DMS53 (cell line): ENCODE measurements at regions not wholly inside any gene's neighbourhood (a gene's known extent, or its start where the extent isn't known, plus 50 kb on each side); places are given as distances from the start of the nearest gene placed in this dataset.
"Not testable (repeated sequence)": the region's sequence is repeated elsewhere in the genome, so short reads cannot be mapped to it uniquely, and the experiment has no call there.

Source experiments
- DNase-seq: peaks from one replicate; lab custom pipeline; 2025; lab: John Stamatoyannopoulos, UW

- DNase-seq = peak; percentile 57
Observed at GRCh38 chr5:138702166-138703077, 50.8 kb upstream of the CTNNA1 start.

DNA sequence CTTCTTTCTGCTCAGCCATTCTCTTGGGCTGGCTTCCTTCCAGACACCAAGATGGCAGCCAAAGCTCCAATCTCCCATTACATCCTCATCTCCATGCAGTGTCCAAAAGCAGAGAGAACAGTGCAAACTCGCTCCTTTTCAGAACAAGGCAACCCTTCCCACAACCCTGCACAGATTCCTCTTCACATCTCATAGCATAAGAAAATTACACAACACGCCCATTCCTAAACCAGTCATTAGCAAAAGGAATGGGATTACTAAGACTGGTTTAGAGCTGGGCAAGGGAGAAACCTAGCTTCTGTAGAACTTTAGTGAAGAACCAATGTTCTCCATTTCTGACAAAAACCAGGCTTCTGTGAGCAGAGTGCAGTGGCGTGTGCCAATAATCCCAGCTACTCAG lies 51.5 kb upstream of the CTNNA1 start:
- no peak for DNase-seq

DNA sequence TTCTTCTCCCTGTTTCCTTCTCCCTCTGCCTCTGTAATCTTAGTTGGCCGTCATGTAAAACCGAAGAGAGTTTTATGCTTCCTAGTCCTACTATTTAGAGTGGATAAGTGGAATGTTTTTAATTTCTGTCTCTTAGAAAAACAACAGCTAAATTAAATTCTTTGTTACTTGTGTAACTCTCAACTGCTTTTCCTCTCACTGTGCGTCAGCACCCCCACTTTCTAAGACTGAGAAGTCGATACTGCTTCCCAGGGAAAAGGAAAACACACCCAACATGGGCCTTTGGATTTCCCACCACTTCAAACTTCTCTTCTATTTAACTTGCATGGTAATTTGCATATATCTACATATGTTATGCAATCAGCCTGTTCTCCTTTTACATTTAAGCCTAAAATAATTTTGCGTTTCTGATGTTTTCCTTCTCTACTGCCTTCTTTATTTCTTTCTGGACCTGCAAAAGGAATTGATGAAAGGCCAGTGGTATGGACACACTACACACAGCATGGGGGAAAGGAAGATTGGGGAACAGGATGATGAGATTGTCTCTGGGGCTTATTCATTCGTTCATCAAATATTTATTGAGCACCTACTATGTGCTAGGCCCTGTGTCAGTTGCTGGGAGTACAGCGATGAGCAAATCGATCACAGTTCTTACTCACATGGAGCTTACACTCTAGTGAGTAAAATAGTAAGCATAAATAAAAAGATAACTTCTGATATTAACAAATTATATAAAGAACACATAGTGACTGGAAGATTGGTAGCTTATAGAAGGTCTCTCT lies 52.5 kb upstream of the CTNNA1 start:
- no peak for DNase-seq

DNA sequence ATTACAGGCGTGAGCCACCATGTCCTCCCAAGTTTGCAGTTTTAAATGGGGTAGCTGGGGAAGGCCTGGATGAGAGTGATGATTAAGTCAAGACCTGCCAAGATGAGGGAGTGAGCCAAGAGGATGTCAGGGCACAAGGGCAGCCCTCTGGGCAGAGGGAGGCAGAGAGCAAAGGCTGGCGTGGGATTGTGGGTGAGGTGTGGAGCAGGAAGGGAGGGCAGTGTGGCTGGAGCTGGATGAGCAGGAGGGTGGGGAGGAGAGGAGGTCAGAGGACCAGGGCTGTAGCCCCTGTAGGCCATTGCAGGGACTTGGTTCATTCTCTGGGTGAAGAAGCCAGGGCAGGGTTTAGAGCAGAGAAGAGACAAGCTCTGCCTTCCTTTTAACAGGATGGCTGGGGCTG lies 53.7 kb upstream of the CTNNA1 start:
- no peak for DNase-seq

DNA sequence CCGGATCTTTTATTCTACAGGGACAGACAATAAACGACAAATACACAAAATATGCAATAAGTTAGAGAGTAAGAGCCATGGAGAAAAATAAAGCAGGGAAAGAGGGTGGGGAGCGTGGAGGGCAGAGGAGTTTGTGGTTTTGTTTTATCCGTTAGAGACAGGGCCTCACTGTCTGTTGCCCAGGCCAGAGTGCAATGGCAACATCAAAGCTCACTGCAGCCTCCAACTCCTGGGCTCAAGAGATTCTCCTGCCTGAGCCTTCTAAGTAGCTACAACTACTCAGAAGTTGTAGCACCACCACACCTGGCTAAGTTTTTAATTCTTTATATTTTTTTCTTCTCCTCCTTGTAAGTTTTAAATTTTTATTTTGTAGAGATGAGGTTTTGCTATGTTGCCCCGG lies 54.5 kb upstream of the CTNNA1 start:
- no peak for DNase-seq

- DNase-seq = no peak
Observed at GRCh38 chr5:138697720-138698360, 55.4 kb upstream of the CTNNA1 start.

DNA sequence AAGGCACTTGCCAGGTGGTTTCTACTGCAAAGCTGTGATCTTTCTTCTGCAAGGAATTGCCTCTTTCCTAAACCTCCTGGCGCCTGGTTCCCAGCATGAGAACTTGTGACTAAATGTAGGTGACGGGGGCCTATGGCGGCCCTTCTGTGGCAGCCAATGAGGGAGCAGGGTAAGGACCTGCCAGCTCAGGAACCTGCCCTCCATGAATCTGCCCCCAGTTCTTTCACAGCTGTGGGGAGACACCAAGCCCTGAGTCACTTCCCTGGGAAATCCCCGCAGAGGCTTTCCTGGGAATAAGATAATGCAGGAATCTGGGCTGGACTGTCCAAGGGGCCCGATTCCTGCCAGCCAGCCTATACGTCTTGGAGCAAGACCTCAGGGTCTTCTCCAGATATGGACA lies 56.7 kb upstream of the CTNNA1 start:
- no peak for DNase-seq

- DNase-seq = no peak
Observed at GRCh38 chr5:138695781-138696180, 57.4 kb upstream of the CTNNA1 start.

- DNase-seq = no peak
Observed at GRCh38 chr5:138694146-138694545, 59.1 kb upstream of the CTNNA1 start.

- no peak for DNase-seq
Observed at GRCh38 chr5:138692370-138692769, 60.9 kb upstream of the CTNNA1 start.

- DNase-seq = no peak
Observed at GRCh38 chr5:138686668-138687067, 66.6 kb upstream of the CTNNA1 start.

GRCh38 chr5:138685193-138685745 lies 68.0 kb upstream of the CTNNA1 start:
- no peak for DNase-seq

GRCh38 chr5:138682462-138682861 lies 70.8 kb upstream of the CTNNA1 start:
- not testable (repeated sequence) for DNase-seq

DNA sequence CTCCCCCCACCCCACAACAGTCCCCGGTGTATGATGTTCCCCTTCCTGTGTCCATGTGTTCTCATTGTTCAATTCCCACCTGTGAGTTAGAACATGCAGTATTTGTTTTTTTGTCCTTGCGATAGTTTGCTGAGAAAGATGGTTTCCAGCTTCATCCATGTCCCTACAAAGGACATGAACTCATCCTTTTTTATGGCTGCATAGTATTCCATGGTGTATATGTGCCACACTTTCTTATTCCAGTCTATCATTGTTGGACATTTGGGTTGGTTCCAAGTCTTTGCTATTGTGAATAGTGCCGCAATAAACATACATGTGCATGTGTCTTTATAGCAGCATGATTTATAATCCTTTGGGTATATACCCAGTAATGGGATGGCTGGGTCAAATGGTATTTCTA lies 74.4 kb upstream of the CTNNA1 start:
- not testable (repeated sequence) for DNase-seq

GRCh38 chr5:138677782-138678181 lies 75.4 kb upstream of the CTNNA1 start:
- no peak for DNase-seq

DNA sequence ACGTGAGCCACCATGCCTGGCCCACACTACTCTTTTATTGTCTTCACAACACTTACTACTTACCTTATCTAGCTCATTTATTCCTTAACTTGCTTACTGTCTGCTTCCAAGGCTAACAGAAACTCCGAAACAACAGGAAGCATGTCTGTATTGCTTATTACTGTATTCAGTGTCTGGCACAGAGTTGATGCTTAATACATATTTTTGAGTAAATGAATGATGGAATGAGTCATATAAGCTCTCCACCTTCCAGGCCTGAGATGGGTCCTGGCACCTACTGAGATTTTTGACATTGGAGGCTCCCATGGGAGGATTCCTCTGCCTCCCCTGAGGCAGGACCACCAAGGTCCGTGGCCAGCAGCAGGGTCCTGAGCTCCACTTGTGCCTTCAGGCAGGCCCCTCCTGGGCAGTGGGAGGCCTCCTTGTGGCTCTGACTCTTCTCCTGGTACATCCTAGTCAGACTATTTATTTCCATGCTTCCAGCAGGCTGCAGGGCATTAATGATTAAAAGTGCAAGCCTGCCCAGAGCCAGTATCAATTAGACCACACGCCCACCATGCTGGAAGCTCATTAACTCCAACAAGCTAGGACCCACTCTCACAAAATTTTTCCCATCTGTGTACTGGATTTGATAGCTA lies 76.5 kb upstream of the CTNNA1 start:
- no peak for DNase-seq

DNA sequence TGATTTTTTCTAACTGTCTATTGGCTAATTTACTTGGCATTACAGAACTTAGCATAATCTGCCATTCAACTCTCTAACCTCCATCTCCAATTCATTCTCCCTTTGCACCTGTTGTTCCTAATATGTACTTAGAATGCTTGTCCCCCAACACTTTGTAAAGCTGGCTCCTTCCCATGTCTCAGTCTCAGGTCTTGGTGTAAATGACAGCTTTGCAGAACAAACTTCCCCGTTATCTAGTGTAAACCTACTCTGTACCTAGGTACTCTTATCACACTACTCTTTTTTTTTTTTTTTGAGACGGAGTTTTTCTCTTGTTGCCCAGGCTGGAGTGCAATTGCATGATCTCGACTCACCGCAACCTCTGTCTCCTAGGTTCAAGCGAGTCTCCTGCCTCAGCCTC lies 77.2 kb upstream of the CTNNA1 start:
- DNase-seq = no peak

DNA sequence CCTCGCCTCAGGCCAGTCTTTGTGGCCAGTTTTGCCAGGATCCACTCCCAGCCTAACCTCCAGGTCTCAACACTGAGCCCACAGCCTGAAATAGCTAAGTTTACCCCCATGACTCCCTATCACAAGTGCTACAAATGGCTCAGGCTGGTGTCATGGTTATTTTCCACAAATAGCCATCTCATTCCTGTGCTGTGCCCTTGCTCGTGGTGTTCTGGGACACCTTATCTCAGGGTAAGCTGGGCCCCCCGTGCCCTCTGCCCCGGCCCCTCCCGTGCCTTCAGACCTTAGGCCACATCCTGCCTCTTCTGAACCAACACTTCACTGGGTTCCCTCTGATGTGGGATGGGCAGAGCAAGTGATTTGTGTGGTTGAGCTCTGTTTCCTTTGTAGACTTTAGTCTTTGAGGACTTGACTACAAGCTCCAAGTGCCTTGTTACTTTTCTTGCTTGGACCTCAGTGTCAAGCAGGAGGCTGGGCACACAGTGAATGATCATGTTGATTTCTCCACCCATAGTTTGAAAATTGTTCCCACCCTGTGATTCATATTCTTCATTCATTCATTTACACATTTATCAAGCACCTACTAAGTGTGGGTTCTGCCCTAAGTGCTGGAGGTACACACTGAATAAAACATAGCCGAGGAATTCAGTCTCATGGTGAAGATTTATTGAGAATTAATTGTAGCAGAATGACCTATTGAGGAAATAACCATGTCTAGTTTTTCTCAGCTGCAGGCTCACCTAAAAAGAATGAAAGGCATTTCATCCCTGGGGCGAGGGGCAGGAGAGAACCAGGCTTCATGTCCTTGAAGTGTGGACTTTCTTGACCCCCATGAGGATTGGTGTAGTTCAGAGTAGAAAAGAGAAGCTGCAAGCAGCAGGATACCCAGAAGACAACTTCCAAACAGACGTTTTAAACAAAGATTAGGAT lies 84.5 kb upstream of the CTNNA1 start:
- no peak for DNase-seq

DNA sequence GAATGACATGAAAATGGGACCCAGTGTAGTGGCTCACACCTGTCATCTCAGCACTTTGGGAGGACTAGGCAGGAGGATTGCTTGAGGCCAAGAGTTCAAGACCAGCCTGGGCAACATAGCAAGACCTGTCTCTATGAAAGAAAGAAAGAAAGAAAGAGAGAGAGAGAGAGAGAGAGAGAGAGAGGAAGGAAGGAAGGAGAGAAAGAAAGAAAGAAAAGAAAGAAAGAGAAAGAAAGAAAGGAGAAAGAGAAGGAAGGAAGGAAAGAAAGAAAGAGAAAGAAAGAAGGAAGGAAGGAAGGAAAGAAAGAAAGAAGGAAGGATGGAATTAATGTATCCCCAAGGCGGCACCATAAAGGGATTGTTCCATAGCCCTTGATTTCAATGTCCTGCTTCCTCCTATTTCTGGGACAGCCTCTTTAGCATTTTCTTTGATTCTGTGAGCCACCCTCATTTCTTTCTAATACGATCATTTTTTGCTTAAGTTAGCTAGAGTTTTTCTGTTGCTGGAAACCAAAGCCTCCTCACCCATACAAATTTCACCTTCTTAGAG lies 85.4 kb upstream of the CTNNA1 start:
- DNase-seq = not testable (repeated sequence)

- DNase-seq = no peak
Observed at GRCh38 chr5:138666226-138666742, 86.9 kb upstream of the CTNNA1 start.
